Neural cell (in vitro differentiated cells): ENCODE measurements at regions not wholly inside any gene's neighbourhood (a gene's known extent, or its start where the extent isn't known, plus 50 kb on each side); places are given as distances from the start of the nearest gene placed in this dataset.

Source experiments
- H2AFZ ChIP-seq: fragments of 200-600, 300-800 bp; sonication (generic), shearing (Covaris generic); 2 replicates; pipeline ENCODE4 v1.6.0; 2014; ENCODE audit warnings: low read depth, mild to moderate bottlenecking, antibody characterized with exemption, low read length, moderate library complexity
- H3F3A ChIP-seq: fragments of 200-600 bp; shearing (Covaris generic); 2 replicates; pipeline ENCODE4 v1.6.1; 2016; ENCODE audit warnings: mild to moderate bottlenecking, moderate library complexity, mixed read lengths, antibody characterized with exemption, low read length; ENCODE audit not compliant: insufficient read depth, poor library complexity, severe bottlenecking
- H3K27ac ChIP-seq: fragments of 200-600, 300-800 bp; sonication (generic), shearing (Covaris generic); 2 replicates; pipeline ENCODE4 v1.5.1; 2014; ENCODE audit warnings: mild to moderate bottlenecking, low read length, moderate library complexity
- H3K27me3 ChIP-seq: fragments of 300-800, 200-600 bp; sonication (generic), shearing (Covaris generic); 2 replicates; pipeline ENCODE4 v1.6.0; 2014; ENCODE audit warnings: mild to moderate bottlenecking, low read depth, low read length, moderate library complexity; ENCODE audit not compliant: insufficient read depth
- H3K36me3 ChIP-seq: fragments of 300-800, 200-600 bp; sonication (generic), shearing (Covaris generic); 2 replicates; pipeline ENCODE4 v1.5.1; 2014; ENCODE audit warnings: mild to moderate bottlenecking, antibody characterized with exemption, low read length, moderate library complexity; ENCODE audit not compliant: insufficient read depth
- H3K4me2 ChIP-seq: fragments of 300-800, 200-600 bp; sonication (generic), shearing (Covaris generic); 2 replicates; pipeline ENCODE4 v1.6.0; 2014; ENCODE audit warnings: mild to moderate bottlenecking, low read length
- H3K4me3 ChIP-seq: fragments of 300-800, 200-600 bp; sonication (generic), shearing (Covaris generic); 2 replicates; pipeline ENCODE4 v1.5.1; 2014; ENCODE audit warnings: mild to moderate bottlenecking, low read length, moderate library complexity
- H3K79me2 ChIP-seq: fragments of 200-600 bp; shearing (Covaris generic); replicated peaks from 2 replicates; pipeline ENCODE4 v1.6.0; 2014; ENCODE audit warnings: mild to moderate bottlenecking, low read length, moderate library complexity; ENCODE audit not compliant: insufficient read depth
- H3K9ac ChIP-seq: fragments of 300-800, 200-600 bp; sonication (generic), shearing (Covaris generic); 2 replicates; pipeline ENCODE4 v1.6.1; 2016; ENCODE audit warnings: mild to moderate bottlenecking, low read length, mixed read lengths
- H3K9me2 ChIP-seq: fragments of 200-600 bp; shearing (Covaris generic); 2 replicates; pipeline ENCODE4 v1.6.1; 2016; ENCODE audit warnings: mild to moderate bottlenecking, low read length, mixed read lengths; ENCODE audit not compliant: insufficient read depth
- H3K9me3 ChIP-seq: fragments of 200-600, 300-800 bp; sonication (generic), shearing (Covaris generic); 2 replicates; pipeline ENCODE4 v1.6.1; 2016; ENCODE audit warnings: mild to moderate bottlenecking, mixed run types, low read length, moderate library complexity, mixed read lengths
- H4K20me1 ChIP-seq: fragments of 200-600 bp; shearing (Covaris generic); 2 replicates; pipeline ENCODE4 v1.6.1; 2016; ENCODE audit warnings: mild to moderate bottlenecking, mixed run types; ENCODE audit not compliant: insufficient read depth
- EP300 ChIP-seq: fragments of 450-650 bp; conservative IDR thresholded peaks from 2 replicates; pipeline ENCODE4 v1.6.1; 2014; ENCODE audit warnings: antibody characterized with exemption, mild to moderate bottlenecking, moderate library complexity; ENCODE audit not compliant: poor library complexity, severe bottlenecking
- EZH2 ChIP-seq: fragments of 200-600, 300-800 bp; shearing (Covaris generic), sonication (generic); IDR thresholded peaks from 2 replicates; pipeline ENCODE4 v1.6.1; 2014; ENCODE audit warnings: antibody characterized with exemption, low read length, borderline replicate concordance, mild to moderate bottlenecking; ENCODE audit not compliant: insufficient read depth, poor library complexity, severe bottlenecking
- MXI1 ChIP-seq: fragments of 450-650 bp; conservative IDR thresholded peaks from 2 replicates; pipeline ENCODE4 v1.6.1; 2014; ENCODE audit warnings: antibody characterized with exemption, mild to moderate bottlenecking; ENCODE audit not compliant: poor library complexity, severe bottlenecking
- POLR2AphosphoS5 ChIP-seq: IDR thresholded peaks from 2 replicates; pipeline ENCODE4 v1.6.1; 2012
- RAD21 ChIP-seq: fragments of 450-650 bp; conservative IDR thresholded peaks from 2 replicates; pipeline ENCODE4 v1.6.1; 2014; ENCODE audit warnings: antibody characterized with exemption, mild to moderate bottlenecking, moderate library complexity
- SMC3 ChIP-seq: fragments of 450-650 bp; conservative IDR thresholded peaks from 2 replicates; pipeline ENCODE4 v1.6.1; 2014; ENCODE audit warnings: antibody characterized with exemption, mild to moderate bottlenecking, moderate library complexity; ENCODE audit not compliant: poor library complexity
- TAF1 ChIP-seq: IDR thresholded peaks from 2 replicates; pipeline ENCODE4 v1.6.1; 2012; ENCODE audit warnings: low read depth
- TF ChIP-seq, protein P1 (sequence below): fragments of 450-650 bp; IDR thresholded peaks from 2 replicates; pipeline ENCODE4 v1.5.1; 2014; ENCODE audit warnings: antibody characterized with exemption, mild to moderate bottlenecking, moderate library complexity; ENCODE audit not compliant: poor library complexity, severe bottlenecking
- TF ChIP-seq, protein P2 (sequence below): IDR thresholded peaks from 2 replicates; pipeline ENCODE4 v1.6.1; 2012; ENCODE audit warnings: borderline replicate concordance

DNA sequence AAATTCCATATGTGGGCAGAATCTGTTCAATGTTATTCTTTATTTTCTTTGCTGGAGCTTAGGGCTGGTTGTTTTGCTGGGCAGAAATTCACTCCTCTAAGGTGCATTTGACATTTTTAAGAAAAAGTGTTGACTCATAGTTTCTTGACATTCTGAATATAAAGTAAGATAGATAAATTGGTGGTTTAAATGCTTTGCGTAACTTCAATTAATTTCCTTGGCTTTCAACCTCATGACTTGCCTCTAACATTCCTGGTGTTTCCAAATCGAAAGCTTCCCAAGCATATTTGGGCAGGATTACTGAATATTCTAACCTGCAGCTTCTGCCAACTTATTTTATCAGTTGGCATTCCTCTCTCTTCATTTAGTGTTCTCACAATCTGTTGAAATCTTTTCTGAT is 718.7 kb upstream of the ADGRB3 start:
- Histone ChIP-seq H4K20me1 (no peaks in the 10 kb centered on the region), H3K9me2 (no peaks in the 10 kb centered on the region), H3K9me3 (no peaks in the 10 kb centered on the region), H3K4me2 (no peak overlapping the region), H3K27ac (no peak overlapping the region), H3F3A (no peaks in the 10 kb centered on the region), H3K4me3 (no peak overlapping the region), H3K27me3 (no peaks in the 10 kb centered on the region), H3K36me3 (no peaks in the 10 kb centered on the region), H3K9ac (no peak overlapping the region), H2AFZ (no peak overlapping the region), H3K79me2 (no peaks in the 10 kb centered on the region)
- no peak for TF ChIP-seq EP300
- TF ChIP-seq, protein P1, sequence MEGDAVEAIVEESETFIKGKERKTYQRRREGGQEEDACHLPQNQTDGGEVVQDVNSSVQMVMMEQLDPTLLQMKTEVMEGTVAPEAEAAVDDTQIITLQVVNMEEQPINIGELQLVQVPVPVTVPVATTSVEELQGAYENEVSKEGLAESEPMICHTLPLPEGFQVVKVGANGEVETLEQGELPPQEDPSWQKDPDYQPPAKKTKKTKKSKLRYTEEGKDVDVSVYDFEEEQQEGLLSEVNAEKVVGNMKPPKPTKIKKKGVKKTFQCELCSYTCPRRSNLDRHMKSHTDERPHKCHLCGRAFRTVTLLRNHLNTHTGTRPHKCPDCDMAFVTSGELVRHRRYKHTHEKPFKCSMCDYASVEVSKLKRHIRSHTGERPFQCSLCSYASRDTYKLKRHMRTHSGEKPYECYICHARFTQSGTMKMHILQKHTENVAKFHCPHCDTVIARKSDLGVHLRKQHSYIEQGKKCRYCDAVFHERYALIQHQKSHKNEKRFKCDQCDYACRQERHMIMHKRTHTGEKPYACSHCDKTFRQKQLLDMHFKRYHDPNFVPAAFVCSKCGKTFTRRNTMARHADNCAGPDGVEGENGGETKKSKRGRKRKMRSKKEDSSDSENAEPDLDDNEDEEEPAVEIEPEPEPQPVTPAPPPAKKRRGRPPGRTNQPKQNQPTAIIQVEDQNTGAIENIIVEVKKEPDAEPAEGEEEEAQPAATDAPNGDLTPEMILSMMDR, result no peak
- TF ChIP-seq RAD21, result no peak
- TF ChIP-seq, protein P2, sequence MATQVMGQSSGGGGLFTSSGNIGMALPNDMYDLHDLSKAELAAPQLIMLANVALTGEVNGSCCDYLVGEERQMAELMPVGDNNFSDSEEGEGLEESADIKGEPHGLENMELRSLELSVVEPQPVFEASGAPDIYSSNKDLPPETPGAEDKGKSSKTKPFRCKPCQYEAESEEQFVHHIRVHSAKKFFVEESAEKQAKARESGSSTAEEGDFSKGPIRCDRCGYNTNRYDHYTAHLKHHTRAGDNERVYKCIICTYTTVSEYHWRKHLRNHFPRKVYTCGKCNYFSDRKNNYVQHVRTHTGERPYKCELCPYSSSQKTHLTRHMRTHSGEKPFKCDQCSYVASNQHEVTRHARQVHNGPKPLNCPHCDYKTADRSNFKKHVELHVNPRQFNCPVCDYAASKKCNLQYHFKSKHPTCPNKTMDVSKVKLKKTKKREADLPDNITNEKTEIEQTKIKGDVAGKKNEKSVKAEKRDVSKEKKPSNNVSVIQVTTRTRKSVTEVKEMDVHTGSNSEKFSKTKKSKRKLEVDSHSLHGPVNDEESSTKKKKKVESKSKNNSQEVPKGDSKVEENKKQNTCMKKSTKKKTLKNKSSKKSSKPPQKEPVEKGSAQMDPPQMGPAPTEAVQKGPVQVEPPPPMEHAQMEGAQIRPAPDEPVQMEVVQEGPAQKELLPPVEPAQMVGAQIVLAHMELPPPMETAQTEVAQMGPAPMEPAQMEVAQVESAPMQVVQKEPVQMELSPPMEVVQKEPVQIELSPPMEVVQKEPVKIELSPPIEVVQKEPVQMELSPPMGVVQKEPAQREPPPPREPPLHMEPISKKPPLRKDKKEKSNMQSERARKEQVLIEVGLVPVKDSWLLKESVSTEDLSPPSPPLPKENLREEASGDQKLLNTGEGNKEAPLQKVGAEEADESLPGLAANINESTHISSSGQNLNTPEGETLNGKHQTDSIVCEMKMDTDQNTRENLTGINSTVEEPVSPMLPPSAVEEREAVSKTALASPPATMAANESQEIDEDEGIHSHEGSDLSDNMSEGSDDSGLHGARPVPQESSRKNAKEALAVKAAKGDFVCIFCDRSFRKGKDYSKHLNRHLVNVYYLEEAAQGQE, result no peak
- TF ChIP-seq TAF1, result no peak
- no peak for TF ChIP-seq SMC3
- TF ChIP-seq POLR2AphosphoS5, result no peak
- no peak for TF ChIP-seq EZH2
- TF ChIP-seq MXI1, result no peak

DNA sequence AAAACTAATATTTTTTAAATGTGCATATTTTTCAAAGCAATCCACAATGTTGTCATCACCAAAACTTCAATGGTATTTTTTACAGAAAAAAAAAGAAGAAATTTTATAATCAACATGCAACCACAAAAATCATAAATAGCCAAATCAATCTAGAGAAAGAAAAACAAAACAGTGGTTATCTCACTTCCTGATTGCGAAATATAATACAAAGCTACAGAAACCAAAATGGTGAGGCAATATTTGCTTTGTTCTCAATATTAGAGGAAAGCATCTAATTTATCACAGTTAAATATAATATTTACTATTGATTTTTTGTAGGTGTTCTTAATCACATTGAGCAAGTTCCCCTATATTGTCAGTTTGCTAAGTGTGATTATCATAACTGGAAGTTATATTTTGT is 720.7 kb upstream of the ADGRB3 start:
- TF ChIP-seq, protein P1, result no peak
- TF ChIP-seq RAD21, result no peak
- no peak overlapping the region for H2AFZ ChIP-seq
- no peak overlapping the region for H3K4me2 ChIP-seq
- no peaks in the 10 kb centered on the region for H3K9me3 ChIP-seq
- no peaks in the 10 kb centered on the region for H3F3A ChIP-seq
- H3K4me3 ChIP-seq, result no peak overlapping the region
- no peak overlapping the region for H3K27ac ChIP-seq
- no peaks in the 10 kb centered on the region for H3K9me2 ChIP-seq
- no peak overlapping the region for H3K9ac ChIP-seq
- H3K36me3 ChIP-seq, result no peaks in the 10 kb centered on the region
- no peaks in the 10 kb centered on the region for H3K79me2 ChIP-seq
- no peaks in the 10 kb centered on the region for H4K20me1 ChIP-seq
- H3K27me3 ChIP-seq, result no peaks in the 10 kb centered on the region
